Liver (tissue), 8 donors: ENCODE measurements at regions not wholly inside any gene's neighbourhood (a gene's known extent, or its start where the extent isn't known, plus 50 kb on each side); places are given as distances from the start of the nearest gene placed in this dataset.

Experiments used
- DNase-seq: peaks from one replicate; pipeline ENCODE4 v3.0.0-alpha.2; 2017; ENCODE audit warnings: low spot score
- H3K27ac ChIP-seq, 2 donors: one replicate each; pipeline ENCODE4 v1.7.0; 2013; ENCODE audit warnings: inconsistent platforms in 2 of 2, low read length in 2 of 2, control low read depth in 1 of 2, low read depth in 1 of 2, mild to moderate bottlenecking in 1 of 2
- H3K27me3 ChIP-seq, 4 donors: one replicate each; pipeline versions ENCODE4 v1.6.1 to v1.7.0; 2013; ENCODE audit warnings: low read length in 3 of 4, inconsistent platforms in 1 of 4, mild to moderate bottlenecking in 1 of 4, moderate library complexity in 1 of 4; ENCODE audit not compliant: control insufficient read depth in 4 of 4, insufficient read depth in 4 of 4
- H3K36me3 ChIP-seq, 4 donors: one replicate each; pipeline versions ENCODE4 v1.6.1 to v1.7.0; 2013; ENCODE audit warnings: low read length in 3 of 4, mild to moderate bottlenecking in 3 of 4, low read depth in 1 of 4, moderate library complexity in 1 of 4; ENCODE audit not compliant: control insufficient read depth in 4 of 4, insufficient read depth in 3 of 4
- H3K4me1 ChIP-seq, 4 donors: one replicate each; pipeline versions ENCODE4 v1.6.1 to v1.7.0; 2013; ENCODE audit warnings: low read length in 3 of 4, mild to moderate bottlenecking in 3 of 4, moderate library complexity in 1 of 4; ENCODE audit not compliant: control insufficient read depth in 4 of 4, insufficient read depth in 4 of 4
- H3K4me3 ChIP-seq, 3 donors: one replicate each; pipeline versions ENCODE4 v1.6.1 to v1.7.0; 2013; ENCODE audit warnings: low read length in 3 of 3, control low read depth in 1 of 3, low read depth in 1 of 3, mild to moderate bottlenecking in 1 of 3
- H3K9ac ChIP-seq, 2 donors: one replicate each; pipeline ENCODE4 v1.7.0; 2013; ENCODE audit warnings: low read length in 2 of 2, mild to moderate bottlenecking in 2 of 2, moderate library complexity in 2 of 2, control low read depth in 1 of 2, low read depth in 1 of 2
- H3K9me3 ChIP-seq, 4 donors: one replicate each; pipeline versions ENCODE4 v1.6.1 to v1.7.0; 2013; ENCODE audit warnings: low read length in 3 of 4; ENCODE audit not compliant: control insufficient read depth in 4 of 4
- ATF3 ChIP-seq: IDR thresholded peaks from 2 replicates; pipeline ENCODE4 v1.6.1; 2016; ENCODE audit warnings: antibody characterized with exemption
- CTCF ChIP-seq: fragments of 150-350 bp; IDR thresholded peaks from 2 replicates; pipeline ENCODE4 v1.5.1; 2017; ENCODE audit warnings: improper control_type of control experiment, low read depth, low read length; ENCODE audit not compliant: missing input control
- EGR1 ChIP-seq, 2 donors: IDR thresholded peaks; 2 replicates each; pipeline ENCODE4 v1.6.1; 2016 to 2018; ENCODE audit warnings: antibody characterized with exemption in 2 of 2, low read depth in 2 of 2
- FOXA1 ChIP-seq: IDR thresholded peaks from 2 replicates; pipeline ENCODE4 v1.6.1; 2016; ENCODE audit warnings: antibody characterized with exemption
- FOXA2 ChIP-seq: IDR thresholded peaks from 2 replicates; pipeline ENCODE4 v1.6.1; 2016; ENCODE audit warnings: antibody characterized with exemption
- GABPA ChIP-seq, 2 donors: IDR thresholded peaks in 1 of 2; conservative IDR thresholded peaks in 1 of 2; 2 replicates each; pipeline ENCODE4 v1.6.1; 2016; ENCODE audit warnings: antibody characterized with exemption in 2 of 2, mild to moderate bottlenecking in 1 of 2, moderate library complexity in 1 of 2
- HNF4A ChIP-seq, 2 donors: conservative IDR thresholded peaks; 2 replicates each; pipeline ENCODE4 v1.6.1; 2016; ENCODE audit warnings: antibody characterized with exemption in 2 of 2, mild to moderate bottlenecking in 2 of 2
- HNF4G ChIP-seq: IDR thresholded peaks from 2 replicates; pipeline ENCODE4 v1.6.1; 2016; ENCODE audit warnings: antibody characterized with exemption
- JUND ChIP-seq, 2 donors: IDR thresholded peaks; 2 replicates each; pipeline ENCODE4 v1.6.1; 2016; ENCODE audit warnings: antibody characterized with exemption in 2 of 2
- MAX ChIP-seq: IDR thresholded peaks from 2 replicates; pipeline ENCODE4 v1.6.1; 2016; ENCODE audit warnings: antibody characterized with exemption
- NR2F2 ChIP-seq: IDR thresholded peaks from 2 replicates; pipeline ENCODE4 v1.6.1; 2016; ENCODE audit warnings: antibody characterized with exemption
- RAD21 ChIP-seq, 2 donors: IDR thresholded peaks; 2 replicates each; pipeline ENCODE4 v1.6.1; 2016; ENCODE audit warnings: antibody characterized with exemption in 2 of 2, mild to moderate bottlenecking in 2 of 2
- REST ChIP-seq: IDR thresholded peaks from 2 replicates; pipeline ENCODE4 v1.6.1; 2016; ENCODE audit warnings: antibody characterized with exemption, mild to moderate bottlenecking
- RXRA ChIP-seq, 2 donors: IDR thresholded peaks; 2 replicates each; pipeline ENCODE4 v1.6.1; 2017 to 2018; ENCODE audit warnings: antibody characterized with exemption in 2 of 2, mild to moderate bottlenecking in 1 of 2
- SP1 ChIP-seq: IDR thresholded peaks from 2 replicates; pipeline ENCODE4 v1.6.1; 2018; ENCODE audit warnings: antibody characterized with exemption, mild to moderate bottlenecking
- TAF1 ChIP-seq: conservative IDR thresholded peaks from 2 replicates; pipeline ENCODE4 v1.6.1; 2016; ENCODE audit warnings: antibody characterized with exemption, mild to moderate bottlenecking
- YY1 ChIP-seq: IDR thresholded peaks from 2 replicates; pipeline ENCODE4 v1.6.1; 2016; ENCODE audit warnings: antibody characterized with exemption, mild to moderate bottlenecking
- ZBTB33 ChIP-seq: IDR thresholded peaks from 2 replicates; pipeline ENCODE4 v1.6.1; 2016; ENCODE audit warnings: antibody characterized with exemption
- WGBS: extraction: QIAGEN DNeasy Blood & Tissue Kit; methylation state at CpG from one replicate; pipeline ENCODE4 v1.1.7; 2013; 5-methylcytosine and 5-hydroxymethylcytosine counted together
- donor health status: healthy.
- donor health status: healthy.
- donor health status: healthy.
- donor health status: healthy.
- donor health status: healthy.

GRCh38 chr2:49335546-49335945, 181.2 kb upstream of the FSHR start:
- Histone ChIP-seq H3K9me3 (no peaks in the 10 kb centered on the region), H3K36me3 (no peaks in the 10 kb centered on the region), H3K4me1 (no peaks in the 10 kb centered on the region), H3K27me3 (peaks cover 0 to 5% (median 1%) of the 10 kb centered on the region in 4 donors), H3K4me3 (no peak overlapping the region), H3K27ac (no peak overlapping the region), H3K9ac (no peak overlapping the region)
- no peak for DNase-seq
- no peak for TF ChIP-seq RXRA (IDR thresholded peaks at IDR 0.05)
- no peak for TF ChIP-seq MAX
- no peak for TF ChIP-seq HNF4G
- no peak for TF ChIP-seq TAF1
- TF ChIP-seq ZBTB33 = no peak
- no peak for TF ChIP-seq CTCF
- TF ChIP-seq YY1 = no peak
- no peak for TF ChIP-seq RAD21 (IDR thresholded peaks at IDR 0.05)
- TF ChIP-seq FOXA2 = no peak
- TF ChIP-seq NR2F2 = no peak
- no peak for TF ChIP-seq ATF3
- WGBS = 38% methylated on average over 5 of the region's 5 CpGs

- Histone ChIP-seq H3K9me3 (no peaks in the 10 kb centered on the region), H3K27ac (no peak overlapping the region), H3K36me3 (no peaks in the 10 kb centered on the region), H3K9ac (no peak overlapping the region), H3K4me1 (no peaks in the 10 kb centered on the region), H3K27me3 (peaks cover 0 to 5% (median 0%) of the 10 kb centered on the region in 4 donors), H3K4me3 (no peak overlapping the region)
- DNase-seq = no peak
- WGBS = 77% methylated on average over 1 of the region's 1 CpG
- TF ChIP-seq RAD21 (IDR thresholded peaks at IDR 0.05) (no peak), TAF1 (no peak), YY1 (no peak), REST (no peak), ATF3 (no peak), RXRA (IDR thresholded peaks at IDR 0.05) (no peak), CTCF (no peak), SP1 (no peak), JUND (IDR thresholded peaks at IDR 0.05) (no peak), FOXA1 (no peak), HNF4A (conservative IDR thresholded peaks at IDR 0.05) (no peak), FOXA2 (no peak), HNF4G (no peak), ZBTB33 (no peak), GABPA (IDR thresholded peaks at IDR 0.05 in 1 of 2, conservative IDR thresholded peaks at IDR 0.05 in 1 of 2) (no peak), EGR1 (IDR thresholded peaks at IDR 0.05; ENCODE audit: low read depth in 2 of 2) (no peak), MAX (no peak), NR2F2 (no peak)
Observed at GRCh38 chr2:49332415-49332814, 178.1 kb upstream of the FSHR start.
